Adrenal gland (tissue), 9 donors: ENCODE measurements at regions not wholly inside any gene's neighbourhood (a gene's known extent, or its start where the extent isn't known, plus 50 kb on each side); places are given as distances from the start of the nearest gene placed in this dataset.

Experiments used
- DNase-seq, 7 donors: peaks; one replicate each; pipeline ENCODE4 v3.0.0-alpha.2; 2019 to 2020
- H3K27ac ChIP-seq, 5 donors: fragments of 200-600 bp; sonication (generic) in 4 of 5; 1 replicate in 3 of 5; 2 replicates in 2 of 5; pipeline versions ENCODE4 v1.5.1 to v1.8.0; 2016 to 2020; ENCODE audit warnings: mild to moderate bottlenecking in 1 of 5
- H3K27me3 ChIP-seq: fragments of 200-600 bp; 2 replicates; pipeline ENCODE4 v1.8.0; 2021
- H3K36me3 ChIP-seq, 2 donors: fragments of 200-600 bp; replicated peaks in 1 of 2; 1 replicate in 1 of 2; 2 replicates in 1 of 2; pipeline versions ENCODE4 v1.5.1 to v1.8.0; 2018 to 2022
- H3K4me1 ChIP-seq, 2 donors: fragments of 200-600 bp; replicated peaks in 1 of 2; 1 replicate in 1 of 2; 2 replicates in 1 of 2; pipeline versions ENCODE4 v1.5.1 to v1.8.0; 2018 to 2021
- H3K4me3 ChIP-seq, 4 donors: fragments of 200-600 bp; sonication (generic) in 3 of 4; one replicate each; pipeline ENCODE4 v1.5.1; 2016 to 2018
- H3K9me3 ChIP-seq, 3 donors: fragments of 200-600 bp; sonication (generic) in 1 of 3; replicated peaks in 1 of 3; 1 replicate in 2 of 3; 2 replicates in 1 of 3; pipeline versions ENCODE4 v1.5.1 to v1.8.0; 2016 to 2021
- CTCF ChIP-seq, 6 experiments: fragments of 450-650 bp in 4 of 6; fragments of 200-600 bp in 2 of 6; sonication (generic) in 1 of 6; IDR thresholded peaks; 1 replicate in 5 of 6; 2 replicates in 1 of 6; pipeline versions ENCODE4 v1.5.1 to v1.8.0; 2016 to 2021; ENCODE audit warnings: antibody characterized with exemption in 6 of 6, mild to moderate bottlenecking in 2 of 6, moderate library complexity in 1 of 6
- POLR2A ChIP-seq, 2 donors: fragments of 450-650 bp; IDR thresholded peaks; one replicate each; pipeline ENCODE4 v1.6.1; 2017; ENCODE audit warnings: antibody characterized with exemption in 2 of 2, mild to moderate bottlenecking in 2 of 2, moderate library complexity in 1 of 2
- WGBS, 4 donors: extraction: QIAGEN DNeasy Blood & Tissue Kit in 2 of 4; methylation state at CpG; one replicate each; pipeline versions ENCODE4 v1.1.5 to v1.1.7; 2013 to 2017; 5-methylcytosine and 5-hydroxymethylcytosine counted together
- intact Hi-C, 2 donors: fragments of 100-400 bp; cut with DNase I; formaldehyde crosslinking; loops; one replicate each; pipeline versions ENCODE4 v1.14.1 to v1.15.0; 2022 to 2023
- donor health status: healthy with polysubstance abuse.
- donor health status: Bipolar disorder and iron deficiency.
- donor health status: DM: yes; HTN: yes; CAD: no.
- donor health status: DM: no; HTN: no; CAD: no.
- donor health status: DM: no; HTN: no; CAD: no.

DNA sequence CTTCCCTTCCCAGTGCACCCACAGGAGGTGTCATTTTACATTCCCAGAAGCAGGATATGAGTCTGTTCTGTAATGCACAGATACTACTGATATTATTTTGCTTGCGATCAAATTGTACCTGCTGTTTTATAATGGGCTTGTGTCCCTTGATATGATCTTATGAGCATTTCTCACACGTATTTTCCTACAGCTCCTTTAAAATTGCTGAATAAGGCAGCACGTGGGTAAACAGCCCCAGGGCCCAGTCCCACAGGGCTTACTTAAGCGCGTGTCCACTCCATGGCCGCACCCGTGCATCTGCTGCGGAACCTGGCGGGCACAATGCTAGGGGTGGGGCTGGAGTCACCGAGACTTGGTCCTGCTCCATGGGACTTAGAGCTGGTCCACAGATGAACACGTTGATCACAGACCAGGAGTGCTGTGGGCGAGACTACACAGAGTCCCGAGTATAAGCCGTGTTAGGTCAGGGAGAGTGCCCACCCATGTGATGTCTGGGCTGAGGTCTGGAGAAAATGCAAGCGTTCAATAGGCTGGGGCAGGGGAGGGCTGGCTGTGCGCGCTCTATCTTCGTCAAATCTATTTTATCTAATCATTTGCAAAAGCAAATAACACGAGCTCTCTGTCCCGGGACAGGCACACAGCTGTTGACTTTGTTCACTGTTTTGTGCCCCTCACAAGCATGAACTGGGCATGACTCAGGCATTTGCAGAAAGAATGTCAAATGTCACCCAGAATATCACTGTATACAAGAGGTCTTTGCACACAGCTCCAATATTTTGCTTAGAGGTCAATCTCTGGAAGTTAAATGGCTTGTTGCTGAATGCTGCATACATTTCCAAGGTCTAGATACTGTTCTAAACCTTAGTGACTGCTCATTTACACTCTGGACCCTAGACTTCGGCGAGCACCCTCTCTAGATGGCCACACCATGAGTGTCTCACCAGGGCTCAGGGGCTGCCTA, 119.3 kb downstream of the CRYAA start:
- TF ChIP-seq CTCF (IDR thresholded peaks at IDR 0.05): no peak
- no peak for TF ChIP-seq POLR2A (IDR thresholded peaks at IDR 0.05)
- no peaks in the 10 kb centered on the region for H3K9me3 ChIP-seq
- H3K27ac ChIP-seq: no peak overlapping the region
- H3K4me3 ChIP-seq: no peak overlapping the region
- H3K4me1 ChIP-seq: no peaks in the 10 kb centered on the region
- H3K27me3 ChIP-seq: no peaks in the 10 kb centered on the region
- WGBS, 4 donors: 80 to 88% (median 87%) methylated on average over 19 to 22 of the region's 22 CpGs
- intact Hi-C loops: no loop called here
- no peak for DNase-seq
- H3K36me3 ChIP-seq: no peaks in the 10 kb centered on the region

GRCh38 chr21:43287111-43287760, 118.4 kb downstream of the CRYAA start:
- Histone ChIP-seq H3K27ac (no peak overlapping the region), H3K27me3 (no peaks in the 10 kb centered on the region), H3K4me3 (no peak overlapping the region), H3K4me1 (no peaks in the 10 kb centered on the region), H3K36me3 (no peaks in the 10 kb centered on the region), H3K9me3 (no peaks in the 10 kb centered on the region)
- DNase-seq: no peak
- 84 to 94% (median 90%) methylated on average over 19 of the region's 19 CpGs for WGBS, 4 donors
- intact Hi-C loops: no loop called here
- no peak for TF ChIP-seq POLR2A (IDR thresholded peaks at IDR 0.05)

- Histone ChIP-seq H3K4me1 (no peaks in the 10 kb centered on the region), H3K27me3 (no peaks in the 10 kb centered on the region), H3K9me3 (no peaks in the 10 kb centered on the region), H3K27ac (no peak overlapping the region), H3K36me3 (no peaks in the 10 kb centered on the region), H3K4me3 (no peak overlapping the region)
- no peak for TF ChIP-seq CTCF (IDR thresholded peaks at IDR 0.05)
- intact Hi-C loops: no loop called here
- DNase-seq: no peak
- 92 to 95% (median 93%) methylated on average over 5 of the region's 5 CpGs for WGBS, 4 donors
These were observed 117.4 kb downstream of the CRYAA start for GRCh38 chr21:43286196-43286595.

GRCh38 chr21:43284700-43285099, 115.9 kb downstream of the CRYAA start:
- intact Hi-C loops: no loop called here
- no peak for TF ChIP-seq CTCF (IDR thresholded peaks at IDR 0.05)
- no peak for TF ChIP-seq POLR2A (IDR thresholded peaks at IDR 0.05)
- DNase-seq: no peak
- Histone ChIP-seq H3K27ac (no peak overlapping the region), H3K36me3 (no peaks in the 10 kb centered on the region), H3K9me3 (no peaks in the 10 kb centered on the region), H3K4me3 (no peak overlapping the region), H3K4me1 (no peaks in the 10 kb centered on the region), H3K27me3 (no peaks in the 10 kb centered on the region)
- 92 to 98% (median 97%) methylated on average over 3 of the region's 3 CpGs for WGBS, 4 donors
